IPS-20b (cell line): ENCODE measurements at regions not wholly inside any gene's neighbourhood (a gene's known extent, or its start where the extent isn't known, plus 50 kb on each side); places are given as distances from the start of the nearest gene placed in this dataset.

ENCODE experiments used
- H3K27ac ChIP-seq: one replicate; pipeline ENCODE4 v1.5.1; 2013; ENCODE audit warnings: low read length
- H3K27me3 ChIP-seq: 2 replicates; pipeline ENCODE4 v1.6.1; 2013; ENCODE audit warnings: mild to moderate bottlenecking, low read length, inconsistent platforms; ENCODE audit not compliant: insufficient read depth
- H3K36me3 ChIP-seq: 2 replicates; pipeline ENCODE4 v1.6.1; 2013; ENCODE audit warnings: low read depth, mild to moderate bottlenecking, inconsistent platforms, low read length, moderate library complexity; ENCODE audit not compliant: insufficient read depth
- H3K4me1 ChIP-seq: 2 replicates; pipeline ENCODE4 v1.6.1; 2013; ENCODE audit warnings: mild to moderate bottlenecking, control low read depth, inconsistent platforms, low read length, moderate library complexity; ENCODE audit not compliant: insufficient read depth
- H3K4me3 ChIP-seq: 2 replicates; pipeline ENCODE4 v1.5.1; 2013; ENCODE audit warnings: mild to moderate bottlenecking, low read length, inconsistent platforms
- H3K9ac ChIP-seq: 2 replicates; pipeline ENCODE4 v1.6.1; 2013; ENCODE audit warnings: low read depth, mild to moderate bottlenecking, inconsistent platforms, low read length, moderate library complexity
- H3K9me3 ChIP-seq: 2 replicates; pipeline ENCODE4 v1.6.1; 2013; ENCODE audit warnings: mild to moderate bottlenecking, low read depth, low read length, inconsistent platforms; ENCODE audit not compliant: insufficient read depth

- Histone ChIP-seq H3K27me3 (no peaks in the 10 kb centered on the region), H3K4me3 (no peak overlapping the region), H3K4me1 (no peaks in the 10 kb centered on the region), H3K9me3 (no peaks in the 10 kb centered on the region), H3K36me3 (no peaks in the 10 kb centered on the region), H3K27ac (no peak overlapping the region), H3K9ac (no peak overlapping the region)
Measured at GRCh38 chr14:83207550-83207949, 1673.9 kb upstream of the SEL1L start.

DNA sequence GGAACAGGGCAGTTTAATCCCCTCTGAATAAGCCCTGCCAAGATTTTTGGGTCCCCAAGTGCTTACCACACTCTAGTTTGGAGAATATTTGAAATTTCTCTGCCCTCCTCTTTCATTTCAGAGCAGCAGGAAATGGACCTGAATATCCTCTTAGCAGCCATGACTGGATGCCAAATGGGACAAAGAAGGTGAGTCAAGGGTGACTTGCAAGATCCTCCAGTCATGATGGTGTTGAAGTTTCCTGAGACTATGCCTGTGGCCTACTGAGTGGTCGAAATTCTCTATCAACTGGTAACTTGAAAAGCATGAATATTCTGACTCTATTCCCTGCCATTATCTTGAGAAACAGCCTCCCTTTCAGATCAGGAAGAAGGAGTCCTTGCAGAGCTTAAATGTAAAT is 1674.7 kb upstream of the SEL1L start:
- no peaks in the 10 kb centered on the region for H3K36me3 ChIP-seq
- H3K4me3 ChIP-seq: no peak overlapping the region
- H3K9me3 ChIP-seq: no peaks in the 10 kb centered on the region
- H3K9ac ChIP-seq: no peak overlapping the region
- H3K27me3 ChIP-seq: no peaks in the 10 kb centered on the region
- H3K4me1 ChIP-seq: no peaks in the 10 kb centered on the region
- no peak overlapping the region for H3K27ac ChIP-seq

DNA sequence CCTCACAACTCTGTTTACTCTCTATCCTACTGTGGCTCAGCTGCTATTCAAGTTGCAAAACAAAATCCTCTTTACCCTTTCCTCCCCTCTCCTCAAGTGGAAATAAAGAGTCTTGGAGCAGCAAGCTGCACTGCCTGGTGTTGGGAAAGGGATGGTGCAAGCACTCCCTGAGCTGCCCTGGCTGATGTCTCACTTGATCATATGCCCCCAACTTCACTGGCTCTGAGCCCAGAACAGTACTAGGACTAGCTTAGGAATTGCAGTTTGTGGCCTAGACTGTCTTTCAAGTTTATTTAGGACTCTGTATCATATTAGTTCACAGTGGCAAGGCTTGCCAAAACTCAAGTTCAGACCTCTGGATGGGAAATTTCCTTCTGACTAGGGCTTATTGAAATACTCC is 1683.8 kb upstream of the SEL1L start:
- no peak overlapping the region for H3K27ac ChIP-seq
- H3K27me3 ChIP-seq: no peaks in the 10 kb centered on the region
- no peak overlapping the region for H3K9ac ChIP-seq
- no peak overlapping the region for H3K4me3 ChIP-seq
- no peaks in the 10 kb centered on the region for H3K4me1 ChIP-seq
- no peaks in the 10 kb centered on the region for H3K9me3 ChIP-seq
- no peaks in the 10 kb centered on the region for H3K36me3 ChIP-seq

- no peaks in the 10 kb centered on the region for H3K36me3 ChIP-seq
- H3K4me3 ChIP-seq: no peak overlapping the region
- H3K9ac ChIP-seq: no peak overlapping the region
- H3K27me3 ChIP-seq: no peaks in the 10 kb centered on the region
- H3K4me1 ChIP-seq: no peaks in the 10 kb centered on the region
- no peak overlapping the region for H3K27ac ChIP-seq
- H3K9me3 ChIP-seq: peaks cover 11% of the 10 kb centered on the region
Measured at GRCh38 chr14:83247924-83248639, 1714.4 kb upstream of the SEL1L start.

DNA sequence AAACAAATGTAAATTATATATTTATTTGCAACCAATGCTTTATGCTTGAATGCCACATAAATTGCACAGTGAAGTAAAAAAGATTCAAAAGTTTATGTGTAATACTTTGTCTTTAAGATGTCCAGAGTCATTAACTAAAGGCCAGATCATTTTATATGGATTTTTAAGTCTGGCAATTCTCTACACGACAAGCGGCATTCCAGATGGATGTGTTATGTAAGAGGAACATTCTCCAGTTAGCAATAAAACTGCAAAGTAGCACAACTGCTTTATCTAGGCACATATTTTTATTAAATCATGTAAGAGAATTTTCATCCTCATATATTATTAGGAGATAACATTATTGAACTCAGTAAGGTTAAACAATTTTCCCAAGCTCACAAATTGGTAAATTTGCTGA is 1717.7 kb upstream of the SEL1L start:
- H3K9ac ChIP-seq: no peak overlapping the region
- H3K9me3 ChIP-seq: no peaks in the 10 kb centered on the region
- no peaks in the 10 kb centered on the region for H3K36me3 ChIP-seq
- H3K27me3 ChIP-seq: no peaks in the 10 kb centered on the region
- no peak overlapping the region for H3K4me3 ChIP-seq
- H3K27ac ChIP-seq: no peak overlapping the region
- H3K4me1 ChIP-seq: no peaks in the 10 kb centered on the region

- no peak overlapping the region for H3K9ac ChIP-seq
- no peaks in the 10 kb centered on the region for H3K36me3 ChIP-seq
- no peaks in the 10 kb centered on the region for H3K4me1 ChIP-seq
- no peaks in the 10 kb centered on the region for H3K27me3 ChIP-seq
- no peaks in the 10 kb centered on the region for H3K9me3 ChIP-seq
- no peak overlapping the region for H3K4me3 ChIP-seq
- H3K27ac ChIP-seq: no peak overlapping the region
Measured at GRCh38 chr14:83253870-83254269, 1720.2 kb upstream of the SEL1L start.

GRCh38 chr14:83255015-83255726 is 1721.5 kb upstream of the SEL1L start:
- H3K4me3 ChIP-seq: no peak overlapping the region
- no peaks in the 10 kb centered on the region for H3K9me3 ChIP-seq

GRCh38 chr14:83255727-83256090 is 1722.1 kb upstream of the SEL1L start:
- H3K4me1 ChIP-seq: no peaks in the 10 kb centered on the region
- no peak overlapping the region for H3K27ac ChIP-seq

More at GRCh38 chr14:83255015-83255726, 1721.5 kb upstream of the SEL1L start:
- no peak overlapping the region for H3K9ac ChIP-seq
- no peaks in the 10 kb centered on the region for H3K4me1 ChIP-seq
- no peak overlapping the region for H3K27ac ChIP-seq
- no peaks in the 10 kb centered on the region for H3K27me3 ChIP-seq
- H3K36me3 ChIP-seq: no peaks in the 10 kb centered on the region

GRCh38 chr14:83257466-83258439 is 1724.1 kb upstream of the SEL1L start:
- H3K27ac ChIP-seq: no peak overlapping the region
- no peaks in the 10 kb centered on the region for H3K36me3 ChIP-seq
- no peaks in the 10 kb centered on the region for H3K4me1 ChIP-seq
- no peak overlapping the region for H3K4me3 ChIP-seq
- H3K9ac ChIP-seq: no peak overlapping the region
- no peaks in the 10 kb centered on the region for H3K27me3 ChIP-seq
- no peaks in the 10 kb centered on the region for H3K9me3 ChIP-seq

More at GRCh38 chr14:83255727-83256090, 1722.1 kb upstream of the SEL1L start:
- no peaks in the 10 kb centered on the region for H3K9me3 ChIP-seq
- H3K27me3 ChIP-seq: no peaks in the 10 kb centered on the region
- no peak overlapping the region for H3K4me3 ChIP-seq
- no peaks in the 10 kb centered on the region for H3K36me3 ChIP-seq
- no peak overlapping the region for H3K9ac ChIP-seq

DNA sequence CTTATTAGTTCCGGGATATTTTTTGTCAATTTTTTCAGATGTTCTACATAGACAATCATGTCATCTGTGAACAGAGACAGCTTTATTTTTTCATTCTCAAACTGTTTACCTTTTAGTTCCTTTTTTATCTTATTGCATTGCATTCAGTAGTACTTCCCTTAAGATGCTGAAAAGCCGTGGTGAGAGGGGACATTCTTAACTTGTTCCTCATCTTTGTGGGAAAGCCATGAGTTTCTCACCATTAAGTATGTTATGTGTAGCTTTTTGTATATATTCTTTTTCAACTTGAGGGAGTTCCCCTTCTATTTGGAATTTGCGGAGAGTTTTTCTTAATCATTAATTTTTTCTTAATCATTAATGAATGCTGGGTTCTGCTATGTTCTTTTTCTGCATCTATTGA is 1727.1 kb upstream of the SEL1L start:
- Histone ChIP-seq H3K9me3 (no peaks in the 10 kb centered on the region), H3K36me3 (no peaks in the 10 kb centered on the region), H3K4me1 (no peaks in the 10 kb centered on the region), H3K9ac (no peak overlapping the region), H3K27ac (no peak overlapping the region), H3K27me3 (no peaks in the 10 kb centered on the region), H3K4me3 (no peak overlapping the region)

DNA sequence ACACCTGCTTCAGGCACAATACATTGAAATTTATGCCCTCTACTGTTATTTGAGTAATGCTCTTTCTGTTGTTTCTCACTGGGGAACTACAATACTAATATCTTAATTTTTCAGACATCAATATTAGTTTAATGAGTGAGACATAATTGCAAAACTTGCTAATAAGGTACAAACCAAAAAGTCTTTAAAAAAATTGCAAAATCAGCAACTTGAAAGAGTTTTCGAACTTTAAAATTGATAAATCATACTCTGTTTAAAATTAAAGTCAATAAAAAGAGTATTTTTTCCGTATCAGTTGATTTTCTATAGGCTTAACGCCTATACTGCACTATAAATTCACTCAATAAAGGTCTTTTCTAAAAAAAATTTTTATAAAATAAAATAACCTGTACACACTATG is 1735.9 kb upstream of the SEL1L start:
- no peak overlapping the region for H3K27ac ChIP-seq
- H3K4me1 ChIP-seq: no peaks in the 10 kb centered on the region
- H3K9me3 ChIP-seq: no peaks in the 10 kb centered on the region
- H3K36me3 ChIP-seq: no peaks in the 10 kb centered on the region
- no peaks in the 10 kb centered on the region for H3K27me3 ChIP-seq
- no peak overlapping the region for H3K4me3 ChIP-seq
- no peak overlapping the region for H3K9ac ChIP-seq
